Vagina (tissue), 2 donors: ENCODE measurements at regions not wholly inside any gene's neighbourhood (a gene's known extent, or its start where the extent isn't known, plus 50 kb on each side); places are given as distances from the start of the nearest gene placed in this dataset.

Experiments used
- DNase-seq, 2 donors: peaks; one replicate each; pipeline ENCODE4 v3.0.0-alpha.2; 2017; ENCODE audit errors: extremely low spot score in 2 of 2
- H3K27ac ChIP-seq: fragments of 200-600 bp; sonication (generic); one replicate; pipeline ENCODE4 v1.5.1; 2019
- H3K27me3 ChIP-seq: fragments of 200-600 bp; sonication (generic); one replicate; pipeline ENCODE4 v1.5.1; 2019
- H3K36me3 ChIP-seq, 2 donors: fragments of 200-600 bp; sonication (generic); one replicate each; pipeline ENCODE4 v1.5.1; 2017 to 2019
- H3K4me1 ChIP-seq: fragments of 200-600 bp; sonication (generic); one replicate; pipeline ENCODE4 v1.5.1; 2019
- H3K4me3 ChIP-seq, 2 donors: fragments of 200-600 bp; sonication (generic); 1 replicate in 1 of 2; 2 replicates in 1 of 2; pipeline ENCODE4 v1.5.1; 2016 to 2019
- H3K9me3 ChIP-seq: fragments of 200-600 bp; sonication (generic); one replicate; pipeline ENCODE4 v1.5.1; 2019
- CTCF ChIP-seq, 3 experiments: fragments of 450-650 bp in 2 of 3; fragments of 200-600 bp in 1 of 3; sonication (generic) in 1 of 3; IDR thresholded peaks; one replicate each; pipeline ENCODE4 v1.5.1; 2017 to 2019; ENCODE audit warnings: antibody characterized with exemption in 3 of 3, mild to moderate bottlenecking in 2 of 3, moderate library complexity in 2 of 3
- POLR2A ChIP-seq, 2 donors: fragments of 450-650 bp; IDR thresholded peaks; one replicate each; pipeline ENCODE4 v1.6.1; 2017; ENCODE audit warnings: antibody characterized with exemption in 2 of 2, mild to moderate bottlenecking in 2 of 2, moderate library complexity in 2 of 2
- POLR2AphosphoS5 ChIP-seq, 2 donors: sonication (generic); formaldehyde crosslinking; IDR thresholded peaks; one replicate each; pipeline ENCODE4 v1.9.0; 2017; ENCODE audit warnings: antibody characterized with exemption in 2 of 2, mild to moderate bottlenecking in 2 of 2, low read depth in 1 of 2; ENCODE audit not compliant: insufficient read depth in 1 of 2
- intact Hi-C: fragments of 100-400 bp; cut with DNase I; formaldehyde crosslinking; loops from one replicate; pipeline ENCODE4 v1.15.1; 2023

- H3K27me3 ChIP-seq, result no peaks in the 10 kb centered on the region
- no peaks in the 10 kb centered on the region for H3K9me3 ChIP-seq
- no peaks in the 10 kb centered on the region for H3K36me3 ChIP-seq
- intact Hi-C loops, result no loop called here
- no peak overlapping the region for H3K27ac ChIP-seq
- H3K4me1 ChIP-seq, result no peaks in the 10 kb centered on the region
- no peak overlapping the region for H3K4me3 ChIP-seq
- DNase-seq, result no peak
- TF ChIP-seq POLR2A (IDR thresholded peaks at IDR 0.05), result no peak
- no peak for TF ChIP-seq POLR2AphosphoS5 (IDR thresholded peaks at IDR 0.05; ENCODE audit: insufficient read depth in 1 of 2, low read depth in 1 of 2)
- TF ChIP-seq CTCF (IDR thresholded peaks at IDR 0.05), result no peak
These were observed 79.8 kb upstream of the BOD1 start for GRCh38 chr5:173696216-173696615.

- intact Hi-C loops, result no loop called here
- no peaks in the 10 kb centered on the region for H3K9me3 ChIP-seq
These were observed 81.6 kb upstream of the BOD1 start for GRCh38 chr5:173697931-173698579.

GRCh38 chr5:173699966-173700365 lies 83.5 kb upstream of the BOD1 start:
- no peaks in the 10 kb centered on the region for H3K27me3 ChIP-seq
- no peaks in the 10 kb centered on the region for H3K36me3 ChIP-seq
- no peak overlapping the region for H3K4me3 ChIP-seq
- no peaks in the 10 kb centered on the region for H3K9me3 ChIP-seq
- H3K4me1 ChIP-seq, result no peaks in the 10 kb centered on the region
- no peak overlapping the region for H3K27ac ChIP-seq
- intact Hi-C loops, result no loop called here
- no peak for TF ChIP-seq CTCF (IDR thresholded peaks at IDR 0.05)
- no peak for TF ChIP-seq POLR2AphosphoS5 (IDR thresholded peaks at IDR 0.05; ENCODE audit: insufficient read depth in 1 of 2, low read depth in 1 of 2)
- TF ChIP-seq POLR2A (IDR thresholded peaks at IDR 0.05), result no peak
- DNase-seq, result no peak

More at GRCh38 chr5:173697931-173698579, 81.6 kb upstream of the BOD1 start:
- DNase-seq, result no peak
- Histone ChIP-seq H3K36me3 (no peaks in the 10 kb centered on the region), H3K27ac (no peak overlapping the region), H3K27me3 (no peaks in the 10 kb centered on the region), H3K4me1 (no peaks in the 10 kb centered on the region), H3K4me3 (no peak overlapping the region)
- no peak for TF ChIP-seq POLR2AphosphoS5 (IDR thresholded peaks at IDR 0.05; ENCODE audit: insufficient read depth in 1 of 2, low read depth in 1 of 2)
- TF ChIP-seq POLR2A (IDR thresholded peaks at IDR 0.05), result no peak
- no peak for TF ChIP-seq CTCF (IDR thresholded peaks at IDR 0.05)

GRCh38 chr5:173703466-173703865 lies 87.0 kb upstream of the BOD1 start:
- H3K4me3 ChIP-seq, result no peak overlapping the region
- no peak for DNase-seq
- intact Hi-C loops, result no loop called here
- H3K9me3 ChIP-seq, result no peaks in the 10 kb centered on the region
- TF ChIP-seq POLR2A (IDR thresholded peaks at IDR 0.05) (no peak), CTCF (IDR thresholded peaks at IDR 0.05) (no peak), POLR2AphosphoS5 (IDR thresholded peaks at IDR 0.05; ENCODE audit: insufficient read depth in 1 of 2, low read depth in 1 of 2) (no peak)
- H3K36me3 ChIP-seq, result no peaks in the 10 kb centered on the region
- no peak overlapping the region for H3K27ac ChIP-seq
- H3K27me3 ChIP-seq, result no peaks in the 10 kb centered on the region
- H3K4me1 ChIP-seq, result no peaks in the 10 kb centered on the region

GRCh38 chr5:173704615-173705511 lies 88.4 kb upstream of the BOD1 start:
- Histone ChIP-seq H3K27me3 (no peaks in the 10 kb centered on the region), H3K4me1 (no peaks in the 10 kb centered on the region), H3K27ac (no peak overlapping the region), H3K36me3 (no peaks in the 10 kb centered on the region), H3K4me3 (no peak overlapping the region), H3K9me3 (no peaks in the 10 kb centered on the region)
- intact Hi-C loops, result no loop called here
- no peak for TF ChIP-seq CTCF (IDR thresholded peaks at IDR 0.05)
- TF ChIP-seq POLR2A (IDR thresholded peaks at IDR 0.05), result no peak
- no peak for TF ChIP-seq POLR2AphosphoS5 (IDR thresholded peaks at IDR 0.05; ENCODE audit: insufficient read depth in 1 of 2, low read depth in 1 of 2)
- no peak for DNase-seq
